ELR (cell line): ENCODE measurements at regions not wholly inside any gene's neighbourhood (a gene's known extent, or its start where the extent isn't known, plus 50 kb on each side); places are given as distances from the start of the nearest gene placed in this dataset.
A peak's percentile ranks its signal among the peaks of the same experiment; 100 is the strongest.

ENCODE experiments used
- DNase-seq: peaks from one replicate; pipeline ENCODE4 v3.0.0-alpha.2; 2015; ENCODE audit warnings: low read depth

DNA sequence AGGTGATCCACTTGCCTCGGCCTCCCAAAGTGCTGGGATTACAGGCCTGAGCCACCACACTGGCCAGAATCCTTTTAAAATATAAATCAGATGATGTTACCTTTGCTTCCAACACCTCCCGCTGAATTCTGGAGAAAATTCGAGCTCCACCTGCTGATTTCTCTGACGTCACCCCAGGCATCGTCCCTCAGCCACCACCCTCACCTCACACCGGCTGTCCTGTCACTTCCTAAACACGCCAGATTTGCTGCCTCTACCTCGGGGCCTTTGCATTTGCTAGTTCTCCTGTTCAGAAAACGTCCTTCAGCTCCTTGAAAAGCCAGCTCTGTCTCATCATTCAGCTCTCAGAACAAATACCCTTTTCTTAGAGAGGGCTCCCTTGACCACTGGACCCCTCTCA, 57.9 kb downstream of the FBXO2 start:
- DNase-seq: no peak

- DNase-seq: no peak
Observed at GRCh38 chr1:11595285-11595684, 58.9 kb downstream of the FBXO2 start.

DNA sequence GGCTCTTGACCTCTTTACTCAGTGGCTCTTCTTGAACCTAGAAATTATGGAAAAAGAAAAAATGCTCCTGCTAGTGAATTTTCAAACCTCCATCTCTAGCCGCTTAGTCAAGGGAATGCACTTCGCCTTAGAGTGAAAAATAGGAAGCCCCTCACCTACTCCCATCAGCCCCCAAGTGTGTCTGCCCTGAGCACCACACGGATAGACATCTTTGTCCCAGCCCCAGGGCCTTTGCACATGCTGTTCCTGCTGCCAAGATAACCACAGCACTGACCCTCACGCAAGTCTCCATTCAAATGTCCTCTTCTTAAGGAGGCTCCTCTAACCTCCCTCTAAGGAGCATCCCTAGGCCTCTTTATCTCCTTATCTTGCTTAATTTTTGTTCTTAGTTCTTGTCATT, 59.6 kb downstream of the FBXO2 start:
- no peak for DNase-seq

GRCh38 chr1:11594222-11594621, 60.0 kb downstream of the FBXO2 start:
- DNase-seq: peak; percentile 8

- no peak for DNase-seq
Observed at GRCh38 chr1:11592752-11593151, 61.5 kb downstream of the FBXO2 start.

- no peak for DNase-seq
Observed at GRCh38 chr1:11590395-11590794, 63.8 kb downstream of the FBXO2 start.
